22Rv1 (cell line): ENCODE measurements at regions not wholly inside any gene's neighbourhood (a gene's known extent, or its start where the extent isn't known, plus 50 kb on each side); places are given as distances from the start of the nearest gene placed in this dataset.

Experiments used
- ZFX ChIP-seq: fragments of 450-650 bp; IDR thresholded peaks from 2 replicates; pipeline ENCODE4 v1.6.1; 2017; ENCODE audit warnings: antibody characterized with exemption, borderline replicate concordance
- TF ChIP-seq, protein P1 (sequence below): fragments of 450-650 bp; IDR thresholded peaks from 2 replicates; pipeline ENCODE4 v1.5.1; 2017; ENCODE audit warnings: mild to moderate bottlenecking

DNA sequence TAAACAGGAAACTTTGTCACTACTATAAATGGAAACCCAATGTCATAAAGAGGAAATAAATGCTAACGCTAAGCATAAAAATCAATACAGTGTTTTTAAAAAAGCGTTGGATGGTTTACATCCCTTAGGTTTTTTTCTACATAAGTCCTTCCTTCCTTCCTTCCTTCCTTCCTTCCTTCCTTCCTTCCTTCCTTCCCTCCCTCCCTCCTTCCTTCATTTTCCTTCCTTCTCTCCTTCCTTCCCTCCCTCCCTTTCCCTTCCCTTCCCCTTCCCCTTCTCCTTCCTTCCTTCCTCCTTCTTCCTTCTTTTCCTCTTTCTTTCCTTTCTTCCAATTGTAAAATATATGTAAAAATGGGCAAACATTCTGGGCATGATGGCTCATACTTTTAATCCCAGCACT lies 108.3 kb downstream of the HAPSTR1 start:
- TF ChIP-seq, protein P1, sequence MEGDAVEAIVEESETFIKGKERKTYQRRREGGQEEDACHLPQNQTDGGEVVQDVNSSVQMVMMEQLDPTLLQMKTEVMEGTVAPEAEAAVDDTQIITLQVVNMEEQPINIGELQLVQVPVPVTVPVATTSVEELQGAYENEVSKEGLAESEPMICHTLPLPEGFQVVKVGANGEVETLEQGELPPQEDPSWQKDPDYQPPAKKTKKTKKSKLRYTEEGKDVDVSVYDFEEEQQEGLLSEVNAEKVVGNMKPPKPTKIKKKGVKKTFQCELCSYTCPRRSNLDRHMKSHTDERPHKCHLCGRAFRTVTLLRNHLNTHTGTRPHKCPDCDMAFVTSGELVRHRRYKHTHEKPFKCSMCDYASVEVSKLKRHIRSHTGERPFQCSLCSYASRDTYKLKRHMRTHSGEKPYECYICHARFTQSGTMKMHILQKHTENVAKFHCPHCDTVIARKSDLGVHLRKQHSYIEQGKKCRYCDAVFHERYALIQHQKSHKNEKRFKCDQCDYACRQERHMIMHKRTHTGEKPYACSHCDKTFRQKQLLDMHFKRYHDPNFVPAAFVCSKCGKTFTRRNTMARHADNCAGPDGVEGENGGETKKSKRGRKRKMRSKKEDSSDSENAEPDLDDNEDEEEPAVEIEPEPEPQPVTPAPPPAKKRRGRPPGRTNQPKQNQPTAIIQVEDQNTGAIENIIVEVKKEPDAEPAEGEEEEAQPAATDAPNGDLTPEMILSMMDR, result no peak
- TF ChIP-seq ZFX, result no peak
